Neural cell (in vitro differentiated cells): ENCODE measurements at regions not wholly inside any gene's neighbourhood (a gene's known extent, or its start where the extent isn't known, plus 50 kb on each side); places are given as distances from the start of the nearest gene placed in this dataset.

Experiments used
- H2AFZ ChIP-seq: fragments of 200-600, 300-800 bp; sonication (generic), shearing (Covaris generic); 2 replicates; pipeline ENCODE4 v1.6.0; 2014; ENCODE audit warnings: low read depth, mild to moderate bottlenecking, antibody characterized with exemption, low read length, moderate library complexity
- H3F3A ChIP-seq: fragments of 200-600 bp; shearing (Covaris generic); 2 replicates; pipeline ENCODE4 v1.6.1; 2016; ENCODE audit warnings: mild to moderate bottlenecking, moderate library complexity, mixed read lengths, antibody characterized with exemption, low read length; ENCODE audit not compliant: insufficient read depth, poor library complexity, severe bottlenecking
- H3K27ac ChIP-seq: fragments of 200-600, 300-800 bp; sonication (generic), shearing (Covaris generic); 2 replicates; pipeline ENCODE4 v1.5.1; 2014; ENCODE audit warnings: mild to moderate bottlenecking, low read length, moderate library complexity
- H3K27me3 ChIP-seq: fragments of 300-800, 200-600 bp; sonication (generic), shearing (Covaris generic); 2 replicates; pipeline ENCODE4 v1.6.0; 2014; ENCODE audit warnings: mild to moderate bottlenecking, low read depth, low read length, moderate library complexity; ENCODE audit not compliant: insufficient read depth
- H3K36me3 ChIP-seq: fragments of 300-800, 200-600 bp; sonication (generic), shearing (Covaris generic); 2 replicates; pipeline ENCODE4 v1.5.1; 2014; ENCODE audit warnings: mild to moderate bottlenecking, antibody characterized with exemption, low read length, moderate library complexity; ENCODE audit not compliant: insufficient read depth
- H3K4me2 ChIP-seq: fragments of 300-800, 200-600 bp; sonication (generic), shearing (Covaris generic); 2 replicates; pipeline ENCODE4 v1.6.0; 2014; ENCODE audit warnings: mild to moderate bottlenecking, low read length
- H3K4me3 ChIP-seq: fragments of 300-800, 200-600 bp; sonication (generic), shearing (Covaris generic); 2 replicates; pipeline ENCODE4 v1.5.1; 2014; ENCODE audit warnings: mild to moderate bottlenecking, low read length, moderate library complexity
- H3K79me2 ChIP-seq: fragments of 200-600 bp; shearing (Covaris generic); replicated peaks from 2 replicates; pipeline ENCODE4 v1.6.0; 2014; ENCODE audit warnings: mild to moderate bottlenecking, low read length, moderate library complexity; ENCODE audit not compliant: insufficient read depth
- H3K9ac ChIP-seq: fragments of 300-800, 200-600 bp; sonication (generic), shearing (Covaris generic); 2 replicates; pipeline ENCODE4 v1.6.1; 2016; ENCODE audit warnings: mild to moderate bottlenecking, low read length, mixed read lengths
- H3K9me2 ChIP-seq: fragments of 200-600 bp; shearing (Covaris generic); 2 replicates; pipeline ENCODE4 v1.6.1; 2016; ENCODE audit warnings: mild to moderate bottlenecking, low read length, mixed read lengths; ENCODE audit not compliant: insufficient read depth
- H3K9me3 ChIP-seq: fragments of 200-600, 300-800 bp; sonication (generic), shearing (Covaris generic); 2 replicates; pipeline ENCODE4 v1.6.1; 2016; ENCODE audit warnings: mild to moderate bottlenecking, mixed run types, low read length, moderate library complexity, mixed read lengths
- H4K20me1 ChIP-seq: fragments of 200-600 bp; shearing (Covaris generic); 2 replicates; pipeline ENCODE4 v1.6.1; 2016; ENCODE audit warnings: mild to moderate bottlenecking, mixed run types; ENCODE audit not compliant: insufficient read depth
- EP300 ChIP-seq: fragments of 450-650 bp; conservative IDR thresholded peaks from 2 replicates; pipeline ENCODE4 v1.6.1; 2014; ENCODE audit warnings: antibody characterized with exemption, mild to moderate bottlenecking, moderate library complexity; ENCODE audit not compliant: poor library complexity, severe bottlenecking
- EZH2 ChIP-seq: fragments of 200-600, 300-800 bp; shearing (Covaris generic), sonication (generic); IDR thresholded peaks from 2 replicates; pipeline ENCODE4 v1.6.1; 2014; ENCODE audit warnings: antibody characterized with exemption, low read length, borderline replicate concordance, mild to moderate bottlenecking; ENCODE audit not compliant: insufficient read depth, poor library complexity, severe bottlenecking
- MXI1 ChIP-seq: fragments of 450-650 bp; conservative IDR thresholded peaks from 2 replicates; pipeline ENCODE4 v1.6.1; 2014; ENCODE audit warnings: antibody characterized with exemption, mild to moderate bottlenecking; ENCODE audit not compliant: poor library complexity, severe bottlenecking
- POLR2AphosphoS5 ChIP-seq: IDR thresholded peaks from 2 replicates; pipeline ENCODE4 v1.6.1; 2012
- RAD21 ChIP-seq: fragments of 450-650 bp; conservative IDR thresholded peaks from 2 replicates; pipeline ENCODE4 v1.6.1; 2014; ENCODE audit warnings: antibody characterized with exemption, mild to moderate bottlenecking, moderate library complexity
- REST ChIP-seq: IDR thresholded peaks from 2 replicates; pipeline ENCODE4 v1.6.1; 2012; ENCODE audit warnings: borderline replicate concordance
- SMC3 ChIP-seq: fragments of 450-650 bp; conservative IDR thresholded peaks from 2 replicates; pipeline ENCODE4 v1.6.1; 2014; ENCODE audit warnings: antibody characterized with exemption, mild to moderate bottlenecking, moderate library complexity; ENCODE audit not compliant: poor library complexity
- TAF1 ChIP-seq: IDR thresholded peaks from 2 replicates; pipeline ENCODE4 v1.6.1; 2012; ENCODE audit warnings: low read depth

- Histone ChIP-seq H3F3A (no peaks in the 10 kb centered on the region), H2AFZ (no peak overlapping the region), H3K9me3 (no peaks in the 10 kb centered on the region), H4K20me1 (no peaks in the 10 kb centered on the region), H3K9me2 (no peaks in the 10 kb centered on the region), H3K36me3 (no peaks in the 10 kb centered on the region), H3K27ac (no peak overlapping the region), H3K4me2 (no peak overlapping the region), H3K79me2 (no peaks in the 10 kb centered on the region), H3K9ac (no peak overlapping the region), H3K4me3 (no peak overlapping the region), H3K27me3 (no peaks in the 10 kb centered on the region)
- TF ChIP-seq POLR2AphosphoS5 (no peak), EZH2 (no peak), REST (no peak)
Observed at GRCh38 chr20:23278172-23278571, 72.4 kb upstream of the NXT1 start.

- Histone ChIP-seq H3K9me2 (no peaks in the 10 kb centered on the region), H3K9me3 (no peaks in the 10 kb centered on the region), H3F3A (no peaks in the 10 kb centered on the region), H2AFZ (no peak overlapping the region), H3K27ac (no peak overlapping the region), H3K9ac (no peak overlapping the region), H3K4me2 (no peak overlapping the region), H4K20me1 (no peaks in the 10 kb centered on the region), H3K36me3 (no peaks in the 10 kb centered on the region), H3K4me3 (no peak overlapping the region), H3K79me2 (no peaks in the 10 kb centered on the region), H3K27me3 (no peaks in the 10 kb centered on the region)
- TF ChIP-seq REST, result no peak
- no peak for TF ChIP-seq SMC3
- TF ChIP-seq MXI1, result no peak
- no peak for TF ChIP-seq EZH2
Observed at GRCh38 chr20:23277316-23277715, 73.3 kb upstream of the NXT1 start.

- H3K9me2 ChIP-seq, result no peaks in the 10 kb centered on the region
- no peak overlapping the region for H3K4me3 ChIP-seq
- H3K9ac ChIP-seq, result no peak overlapping the region
- no peaks in the 10 kb centered on the region for H3K79me2 ChIP-seq
- no peaks in the 10 kb centered on the region for H3F3A ChIP-seq
- H3K9me3 ChIP-seq, result no peaks in the 10 kb centered on the region
- TF ChIP-seq EP300 (no peak), SMC3 (no peak), TAF1 (no peak), EZH2 (no peak), RAD21 (no peak), MXI1 (no peak), REST (no peak)
- no peaks in the 10 kb centered on the region for H3K36me3 ChIP-seq
- no peak overlapping the region for H3K4me2 ChIP-seq
- no peak overlapping the region for H3K27ac ChIP-seq
- no peaks in the 10 kb centered on the region for H3K27me3 ChIP-seq
- no peak overlapping the region for H2AFZ ChIP-seq
- no peaks in the 10 kb centered on the region for H4K20me1 ChIP-seq
Observed at GRCh38 chr20:23273776-23274175, 76.8 kb upstream of the NXT1 start.
